ENCODE measurements at regions not wholly inside any gene's neighbourhood (a gene's known extent, or its start where the extent isn't known, plus 50 kb on each side); places are given as distances from the start of the nearest gene placed in this dataset.
"Not testable (repeated sequence)": the region's sequence is repeated elsewhere in the genome, so short reads cannot be mapped to it uniquely, and the experiment has no call there.

DNA sequence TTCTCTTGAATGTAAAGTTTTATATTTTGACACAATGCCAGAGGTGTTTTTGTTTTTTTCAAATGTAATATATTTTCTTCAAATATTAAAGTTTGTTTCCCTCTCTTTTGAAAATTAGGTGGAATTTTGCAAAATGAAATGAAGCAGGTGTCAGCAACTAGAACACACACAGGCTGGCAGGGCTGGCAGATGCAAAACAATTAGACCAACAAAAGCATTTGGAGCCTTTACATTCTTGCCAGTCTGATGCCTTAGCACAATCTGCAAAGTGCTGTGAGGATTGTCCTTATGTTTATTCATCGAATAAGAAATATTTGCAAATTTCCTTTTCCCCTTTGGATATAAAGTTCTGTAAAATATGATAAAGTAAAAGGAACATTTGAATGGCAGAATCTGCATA is 1063.9 kb downstream of the CDH9 start:
- DNase-seq = no peak

DNA sequence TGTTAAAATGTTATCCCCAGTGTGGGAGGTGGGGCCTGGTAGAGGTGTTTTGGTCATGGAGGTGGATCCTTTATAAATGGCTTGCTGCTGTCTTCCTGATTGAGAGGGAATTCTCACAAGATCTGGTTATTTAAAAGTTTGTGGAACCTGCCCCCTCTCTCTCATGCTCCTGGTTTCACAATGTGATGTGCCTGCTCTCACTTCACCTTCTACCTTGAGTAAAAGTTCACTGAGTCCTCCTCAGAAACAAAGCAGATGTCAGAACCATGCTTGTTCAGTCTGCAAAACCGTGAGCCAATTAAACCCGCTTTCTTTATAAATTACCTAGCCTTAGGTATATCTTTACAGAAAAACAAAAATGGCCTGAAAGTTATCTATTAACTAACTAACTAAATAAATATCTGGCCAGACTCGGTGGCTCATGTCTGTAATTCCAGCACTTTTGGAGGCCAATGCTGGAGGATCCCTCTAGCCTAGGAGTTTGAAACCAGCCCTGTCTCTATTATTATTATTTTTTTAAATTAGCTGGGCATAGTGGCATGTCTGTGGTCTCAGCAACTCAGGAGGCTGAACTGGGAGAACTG is 1067.4 kb downstream of the CDH9 start:
- no peak for DNase-seq

DNA sequence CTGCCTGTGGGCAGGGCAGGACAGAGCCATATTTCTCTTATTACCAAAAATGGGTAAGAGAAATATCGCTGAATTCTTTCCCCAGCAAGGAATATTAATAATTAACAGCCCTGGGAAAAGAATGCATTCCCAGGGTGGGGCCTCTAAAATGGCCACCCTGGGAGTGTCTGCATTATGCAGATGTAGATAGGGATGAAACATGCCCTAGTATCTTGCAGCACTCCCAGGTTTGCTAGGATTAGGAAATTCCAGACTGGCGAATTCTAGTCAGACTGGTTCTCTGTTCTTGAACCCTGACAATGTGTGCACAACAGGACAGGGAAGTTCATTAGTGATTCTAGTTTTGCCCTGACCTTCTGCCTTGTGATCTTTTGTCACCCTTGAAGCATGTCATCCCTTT is 1069.3 kb downstream of the CDH9 start:
- DNase-seq = not testable (repeated sequence)

DNA sequence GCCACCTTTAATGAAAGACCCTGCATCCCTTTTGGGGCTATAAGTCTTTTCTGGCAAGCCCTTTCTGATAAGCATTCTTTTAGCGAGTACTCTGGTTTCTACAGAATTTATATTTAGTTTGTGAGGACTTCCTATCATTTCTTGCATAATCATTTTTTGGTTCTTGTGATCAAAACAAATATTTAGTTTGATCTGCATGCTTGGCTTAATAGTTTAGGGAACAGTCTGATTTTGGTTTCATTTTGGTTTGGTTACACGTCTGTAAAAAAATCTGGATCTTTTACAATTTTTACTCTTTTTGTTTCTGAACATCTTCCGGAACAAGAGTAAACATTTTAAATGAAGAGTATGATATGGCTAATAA is 1074.4 kb downstream of the CDH9 start:
- DNase-seq = no peak

DNA sequence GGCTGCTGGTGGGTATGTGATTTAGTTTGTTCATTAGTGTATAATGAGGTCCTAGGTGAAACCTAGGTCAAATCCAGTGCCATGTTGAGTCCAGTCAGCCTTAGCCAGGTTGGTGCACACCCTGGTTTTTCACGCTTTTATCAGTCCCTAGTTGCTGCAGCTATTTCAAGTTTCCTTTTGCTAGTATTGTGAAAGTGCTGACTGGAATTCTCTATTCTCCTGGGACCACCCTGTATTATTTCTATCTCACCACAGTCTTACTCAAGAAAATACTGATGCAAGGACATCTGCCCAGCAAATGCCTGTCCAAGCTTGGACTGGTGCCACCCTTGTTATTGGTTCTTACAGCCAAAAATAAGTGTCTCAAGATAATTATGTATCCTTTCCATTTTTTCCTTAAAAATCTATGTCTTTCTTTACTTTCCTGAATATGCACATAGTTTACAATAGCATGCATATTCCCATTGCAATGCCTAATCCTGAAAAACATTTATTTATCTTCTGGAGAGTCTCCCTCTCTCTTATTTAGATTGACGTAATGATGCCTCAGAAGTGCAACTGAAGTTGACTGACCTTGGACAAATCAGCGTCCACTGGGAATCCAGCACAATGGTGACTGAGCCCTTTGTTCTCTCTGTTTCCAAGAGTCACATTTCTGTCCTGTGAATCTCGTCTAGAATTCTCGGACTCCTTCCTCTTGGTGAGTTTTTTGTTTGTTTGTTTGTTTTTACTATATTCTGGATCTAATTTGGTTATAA is 1075.0 kb downstream of the CDH9 start:
- DNase-seq = no peak

DNA sequence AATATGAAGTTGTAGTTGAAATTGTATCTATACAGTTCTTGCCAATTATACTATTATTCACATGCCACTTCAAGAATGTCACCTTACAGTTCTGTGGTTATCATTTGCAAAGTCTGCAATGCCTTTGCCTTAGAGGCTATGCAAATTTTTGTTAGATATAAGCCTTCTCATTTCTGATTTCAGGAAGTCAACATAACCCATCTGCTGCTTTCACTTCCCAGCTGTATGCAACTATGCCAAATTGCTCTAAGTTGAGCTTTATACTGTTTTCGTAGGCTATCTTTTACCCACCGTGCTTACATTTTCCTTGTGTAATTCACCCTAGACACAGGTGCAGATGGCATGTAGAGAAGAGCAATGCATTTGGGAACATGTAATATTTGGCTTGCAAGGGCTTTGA is 1083.0 kb downstream of the CDH9 start:
- DNase-seq = no peak

DNA sequence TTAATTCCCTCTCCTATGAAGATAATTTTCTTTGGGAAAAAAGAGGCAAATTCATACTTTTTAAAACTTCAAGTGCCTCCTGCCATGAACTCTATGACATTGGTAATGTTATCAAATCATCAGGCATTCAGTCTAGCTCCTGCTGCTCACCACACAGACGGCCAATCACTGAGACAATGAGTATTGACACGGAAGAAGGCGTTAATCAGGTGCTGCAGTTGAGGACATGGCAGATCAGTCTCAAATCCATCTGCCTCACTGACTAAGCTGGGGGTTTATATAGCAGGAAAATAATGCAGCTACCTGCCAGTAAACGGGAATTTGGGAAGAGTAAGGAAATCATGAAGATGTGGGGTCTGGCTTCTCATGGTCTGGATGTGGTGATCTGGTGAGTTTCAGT is 1087.7 kb downstream of the CDH9 start:
- DNase-seq = no peak

DNA sequence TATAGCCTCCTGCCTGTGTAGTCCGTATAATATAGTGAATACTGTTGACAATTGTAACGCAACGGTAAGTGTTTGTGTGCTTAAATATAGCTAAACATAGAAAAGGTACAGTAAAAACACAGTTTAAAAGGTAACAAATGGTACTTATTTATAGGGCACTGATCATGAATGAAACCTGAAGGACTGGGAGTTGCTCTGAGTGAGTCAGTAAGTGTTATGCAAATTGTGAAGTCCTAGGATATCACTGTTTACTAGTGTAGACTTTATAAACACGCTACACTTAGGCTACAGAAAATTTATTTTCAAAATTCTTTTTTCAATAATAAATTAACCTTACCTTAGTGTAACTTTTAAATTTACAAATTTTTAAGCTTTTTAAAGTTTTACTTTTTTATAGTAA is 1090.1 kb downstream of the CDH9 start:
- DNase-seq = no peak

DNA sequence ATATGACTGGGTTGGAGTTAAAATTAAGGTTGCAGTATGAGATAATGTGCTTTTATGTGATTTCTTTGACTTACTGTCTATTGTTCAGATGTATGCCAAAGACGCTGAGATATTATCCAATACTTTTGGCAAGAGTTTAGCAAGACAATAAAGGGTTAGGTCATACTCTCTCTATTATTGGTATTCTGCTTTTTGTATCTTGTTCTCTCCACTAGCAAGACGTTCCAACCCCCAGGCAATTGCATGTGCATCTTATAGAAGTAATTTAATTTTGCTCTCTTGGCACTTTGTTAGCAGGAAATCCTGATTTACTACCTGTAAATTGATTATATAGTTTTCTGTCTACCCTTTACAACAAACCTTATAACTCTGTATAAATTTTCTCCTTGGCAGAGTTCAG is 1093.6 kb downstream of the CDH9 start:
- DNase-seq = peak; percentile 2

DNA sequence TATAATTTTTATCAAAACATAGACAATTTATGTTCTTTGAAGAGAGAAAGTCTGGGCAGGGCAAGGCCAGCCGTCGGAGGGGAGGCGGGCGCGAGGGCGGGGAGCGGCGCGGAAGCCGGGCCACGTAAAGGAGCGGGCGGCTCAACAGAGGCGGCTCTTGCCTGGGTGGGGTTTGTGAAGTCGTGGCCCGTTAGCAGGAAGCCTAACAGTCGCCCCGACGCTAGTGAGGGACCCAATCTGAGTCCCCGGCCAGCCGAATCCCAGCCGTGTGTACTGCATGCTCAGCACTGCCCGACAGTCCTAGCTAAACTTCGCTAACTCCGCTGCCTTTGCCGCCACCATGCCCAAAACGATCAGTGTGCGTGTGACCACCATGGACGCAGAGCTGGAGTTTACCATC is 1129.2 kb downstream of the CDH9 start:
- DNase-seq = no peak

DNA sequence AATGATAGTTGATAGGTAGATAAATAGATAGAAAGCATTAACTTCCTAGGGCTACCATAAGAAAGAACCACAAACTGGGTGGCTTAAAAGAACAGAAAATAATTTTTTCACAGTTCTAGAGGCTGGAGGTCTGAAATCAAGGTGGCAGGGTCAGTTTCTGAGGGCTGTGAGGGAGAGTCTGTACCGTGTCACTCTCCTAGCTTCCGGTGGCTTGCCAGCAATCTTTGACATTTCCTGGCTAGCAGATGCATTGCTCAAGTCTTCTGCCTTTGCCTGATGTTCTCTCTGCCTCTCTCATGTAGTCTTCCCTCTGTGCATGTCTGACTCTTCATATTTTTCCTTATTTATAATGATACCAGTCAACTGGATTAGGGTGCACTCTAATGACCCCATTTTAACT is 1132.7 kb downstream of the CDH9 start:
- no peak for DNase-seq

DNA sequence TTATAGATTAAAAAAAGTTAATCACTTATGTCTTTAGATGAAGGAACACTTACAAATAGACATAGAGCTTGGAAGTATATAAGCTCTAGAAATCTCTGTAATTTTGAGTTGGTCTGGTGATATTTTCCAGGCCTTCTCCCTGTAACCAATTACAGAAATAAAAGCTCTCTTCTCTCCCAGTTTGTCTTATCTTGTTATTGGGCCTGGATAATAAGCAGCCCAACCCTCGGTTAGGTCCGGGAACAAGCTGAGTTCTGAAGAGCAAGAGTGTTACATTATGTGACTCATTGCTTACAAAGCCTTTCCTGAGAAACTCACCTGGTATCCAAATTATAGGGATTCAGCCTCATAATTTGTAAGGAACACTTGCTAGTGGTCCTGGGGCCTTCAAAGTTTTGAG is 1146.2 kb downstream of the CDH9 start:
- no peak for DNase-seq

DNA sequence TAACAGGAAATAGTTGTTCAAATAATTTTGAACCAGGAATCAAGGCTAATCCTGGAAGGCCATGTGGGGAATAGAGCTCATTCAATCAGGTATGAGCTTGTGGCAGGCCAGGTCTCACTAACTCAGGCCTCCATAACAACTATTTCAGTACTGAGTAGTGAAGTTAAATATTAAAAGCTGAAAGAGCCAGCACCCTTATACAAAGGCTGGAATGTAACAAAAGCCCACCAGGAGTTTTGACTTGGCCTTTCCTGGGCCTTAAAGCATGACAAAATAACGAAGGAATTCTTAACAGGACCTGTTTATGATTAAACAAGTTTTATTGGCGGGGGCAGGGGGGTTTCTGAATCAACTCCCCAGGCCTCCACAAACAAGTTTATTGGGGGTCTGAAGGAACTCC is 1146.7 kb downstream of the CDH9 start:
- DNase-seq = no peak

DNA sequence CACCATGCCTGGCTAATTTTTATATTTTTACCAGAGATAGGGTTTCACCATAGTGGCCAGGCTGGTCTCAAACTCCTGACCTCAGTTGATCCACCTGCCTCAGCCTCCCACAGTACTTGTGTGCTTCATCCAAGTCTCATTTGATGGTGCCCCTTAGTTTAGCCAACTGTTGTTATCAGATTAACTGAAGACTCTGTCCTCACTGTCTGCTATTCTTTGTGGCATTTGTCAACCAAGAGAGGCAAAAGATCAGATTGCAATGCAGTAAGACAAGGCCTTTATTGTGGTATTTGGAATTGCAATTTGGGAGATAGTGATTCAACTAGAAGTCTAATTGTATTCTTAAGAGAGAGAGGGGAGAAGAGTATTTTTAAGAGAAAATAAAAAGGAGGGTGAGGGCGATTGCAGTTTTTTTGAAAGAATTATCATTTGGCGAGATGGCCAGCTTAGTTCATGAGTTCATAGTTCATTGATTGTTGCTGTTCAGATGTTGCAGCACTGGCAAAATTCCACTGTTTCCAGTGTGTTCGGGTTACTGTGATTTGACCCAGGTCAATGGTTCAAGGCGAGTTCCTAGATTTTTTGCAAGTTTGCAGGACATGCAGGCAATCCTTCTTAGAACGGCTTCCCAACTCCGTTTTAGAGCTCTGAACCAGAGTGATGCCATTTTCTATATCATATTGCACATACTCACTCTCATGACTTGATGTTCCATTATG is 1156.9 kb downstream of the CDH9 start:
- no peak for DNase-seq

DNA sequence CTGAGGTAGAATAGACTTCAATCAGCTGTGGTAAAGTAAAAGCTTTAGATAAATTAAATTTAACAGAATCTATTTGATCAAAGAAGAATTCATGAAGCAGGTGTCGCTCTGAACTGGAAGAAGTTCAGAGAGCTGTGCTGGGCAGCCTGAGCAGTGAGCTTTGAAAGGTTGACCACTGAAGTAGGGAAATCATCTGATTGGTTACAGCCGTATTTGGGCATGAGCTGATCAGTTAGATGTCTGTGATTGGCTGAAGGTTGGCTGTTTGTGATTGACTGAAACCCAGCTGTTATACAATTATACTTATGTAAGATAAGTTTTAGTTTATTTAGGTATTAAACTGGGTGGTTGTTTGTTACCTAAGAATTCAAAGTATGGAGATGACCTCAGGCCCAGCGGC is 1174.6 kb downstream of the CDH9 start:
- no peak for DNase-seq

DNA sequence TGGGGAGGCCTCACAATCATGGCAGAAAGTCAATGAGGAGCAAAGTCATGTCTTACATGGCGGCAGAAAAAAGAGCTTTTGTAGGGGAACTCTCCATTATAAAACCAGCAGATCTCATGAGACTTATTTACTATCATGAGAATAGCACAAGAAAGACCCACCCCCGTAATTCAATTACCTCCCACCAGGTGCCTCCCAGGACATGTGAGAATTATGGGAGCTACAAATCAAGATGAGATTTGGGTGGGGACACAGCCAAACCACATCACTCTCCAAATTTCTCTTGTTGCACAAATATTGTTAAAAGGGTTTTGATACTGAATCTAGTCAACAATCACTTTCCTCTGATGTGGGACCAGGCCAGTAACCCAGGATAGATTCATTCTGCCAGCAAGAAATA is 1176.1 kb downstream of the CDH9 start:
- DNase-seq = no peak

DNA sequence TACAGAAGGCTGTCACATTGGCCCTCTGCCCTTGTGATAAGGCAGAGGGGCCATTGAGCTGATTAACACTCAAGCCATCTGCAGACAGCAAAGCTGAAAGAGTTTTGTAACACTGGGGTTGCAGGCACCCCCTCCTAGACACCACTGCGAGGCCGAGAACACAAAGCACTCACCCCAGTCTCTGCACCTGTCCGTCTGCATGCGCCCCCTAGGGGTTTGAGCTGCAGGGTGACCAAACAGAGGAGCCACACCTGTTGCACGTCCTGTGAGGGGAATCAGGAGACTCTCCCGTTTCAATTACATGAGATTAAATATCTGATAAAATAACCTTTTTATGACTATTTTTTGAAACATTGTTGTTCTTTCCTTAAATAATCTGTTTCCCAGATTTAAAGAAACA is 1180.4 kb downstream of the CDH9 start:
- DNase-seq = no peak

DNA sequence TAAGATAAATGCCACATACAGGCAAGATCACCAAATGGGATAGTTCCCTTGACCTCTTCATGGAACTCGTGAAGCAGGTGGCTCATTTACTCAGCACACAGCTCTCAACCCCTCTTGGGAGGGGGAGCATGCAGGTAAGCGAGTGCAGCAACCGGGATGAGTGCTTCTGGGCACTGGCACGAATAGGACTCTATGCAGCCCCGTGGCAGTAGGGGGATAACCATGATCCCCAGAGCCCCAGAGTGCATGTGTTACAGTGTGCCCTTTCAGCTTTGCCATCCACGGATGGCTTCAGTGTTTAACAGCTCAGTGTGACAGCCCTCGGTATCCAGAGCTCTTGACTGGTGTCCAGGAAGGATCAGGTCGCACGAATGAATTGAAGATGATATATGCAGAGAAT is 1187.1 kb downstream of the CDH9 start:
- DNase-seq = no peak

DNA sequence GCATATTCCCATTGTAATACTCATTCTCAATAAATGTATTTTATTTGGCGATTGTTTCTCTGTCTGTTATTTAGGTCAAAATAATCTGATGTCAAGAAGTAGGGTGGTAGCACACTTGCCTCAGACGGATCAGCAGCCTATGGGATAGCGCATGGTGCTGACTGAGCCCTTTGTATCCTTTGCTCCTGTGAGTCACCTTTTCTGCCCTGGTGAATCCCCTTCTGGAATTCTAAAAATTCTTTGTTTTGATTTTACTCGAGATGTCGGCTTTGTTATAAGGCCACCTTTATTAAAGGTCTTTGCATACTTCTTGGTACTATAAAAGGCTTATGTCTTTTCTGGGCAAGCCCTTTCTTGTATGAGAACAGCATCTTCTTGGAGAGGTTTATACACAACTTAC is 1187.8 kb downstream of the CDH9 start:
- no peak for DNase-seq

DNA sequence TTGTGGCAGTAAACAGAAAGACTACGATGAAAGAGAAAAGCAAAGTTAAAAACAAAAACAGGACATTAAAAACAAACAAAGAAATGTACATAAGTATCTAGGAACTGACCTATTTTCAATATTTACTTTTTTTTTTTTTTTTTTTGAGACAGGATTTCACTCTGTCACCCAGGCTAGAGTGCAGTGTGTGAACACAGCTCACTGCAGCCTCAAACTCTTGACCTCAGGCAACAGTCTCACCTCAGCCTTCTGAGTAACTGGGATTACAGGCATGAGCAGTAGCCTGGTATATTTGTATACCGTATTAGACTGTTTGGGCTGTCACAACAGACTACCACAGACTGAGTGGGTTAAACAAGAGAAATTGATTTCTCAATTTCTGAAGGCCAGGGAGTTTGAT is 1189.1 kb downstream of the CDH9 start:
- DNase-seq = no peak

DNA sequence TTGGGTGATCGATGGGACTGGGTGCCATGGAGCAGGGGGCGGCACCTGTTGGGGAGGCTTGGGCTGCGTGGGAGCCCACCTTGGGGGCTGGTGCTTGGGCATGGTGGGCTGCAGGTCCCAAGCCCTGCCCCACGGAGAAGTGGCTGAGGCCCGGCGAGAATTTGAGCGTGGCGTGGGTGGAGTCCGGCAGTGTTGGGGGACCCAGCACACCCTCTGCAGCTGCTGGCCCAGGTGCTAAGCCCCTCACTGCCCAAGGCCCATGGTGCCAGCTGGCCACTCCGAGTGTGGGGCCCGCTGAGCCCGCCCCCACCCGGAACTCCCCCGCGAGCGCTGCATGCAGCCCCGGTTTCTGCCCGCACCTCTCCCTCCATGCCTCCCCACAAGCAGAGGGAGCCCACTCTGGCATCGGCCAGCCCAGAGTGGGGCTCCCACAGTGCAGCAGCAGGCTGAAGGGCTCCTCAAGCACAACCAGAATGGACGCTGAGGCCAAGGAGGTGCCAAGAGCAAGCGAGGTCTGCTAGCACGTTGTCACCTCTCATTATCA is 1178.6 kb upstream of the CDH10 start:
- DNase-seq = no peak

Data from tongue (tissue), 1 donor.